HepG2 (cell line): ENCODE measurements at regions not wholly inside any gene's neighbourhood (a gene's known extent, or its start where the extent isn't known, plus 50 kb on each side); places are given as distances from the start of the nearest gene placed in this dataset.
A peak's percentile ranks its signal among the peaks of the same experiment; 100 is the strongest.

Source experiments
- ATAC-seq: fragments of 200-7000 bp; cut with Tn5 transposase; 3 replicates; pipeline ENCODE4 v1.9.1; 2020; ENCODE audit warnings: mild to moderate bottlenecking, moderate library complexity
- BruUV-seq: library from RNA; stranded (reverse); fragments of 400-500 nt; replicated peaks from 2 replicates; lab custom pipeline; 2021; lab: Mats Ljungman, UMichigan
- CTCF ChIA-PET: fragments of 300-600 bp; formaldehyde crosslinking; extraction: SDS; loops from one replicate; lab custom pipeline; 2021; ENCODE audit warnings: low total read pairs, inconsistent platforms, low intra/inter-chr PET ratio; lab: Yijun Ruan, JAX
- POLR2A ChIA-PET: fragments of 350-600 bp; sonication (Branson Sonifier 250); formaldehyde crosslinking; loops from one replicate; lab custom pipeline; 2020; ENCODE audit warnings: antibody characterized with exemption, inconsistent platforms; lab: Yijun Ruan, JAX
- DNase-seq: peaks from one replicate; pipeline ENCODE4 v3.0.0-alpha.2; 2015; ENCODE audit warnings: low spot score
- FAIRE-seq: peaks from 3 replicates; lab custom pipeline; 2011; peaks lifted over from hg19 to GRCh38; lab: Jason Lieb, UNC
- H2AFZ ChIP-seq: one replicate; pipeline ENCODE4 v1.6.1; 2011; ENCODE audit warnings: low read length, inconsistent platforms
- H3K27ac ChIP-seq: fragments of 300-600 bp; 3 replicates; pipeline ENCODE4 v1.8.0; 2011; ENCODE audit warnings: mixed run types, mild to moderate bottlenecking, mixed read lengths, low read length, inconsistent platforms; ENCODE audit not compliant: insufficient read depth; ENCODE audit errors: extremely low read length
- H3K27me3 ChIP-seq, 2 experiments: fragments of 200-600 bp in 1 of 2; 2 replicates in 1 of 2; 3 replicates in 1 of 2; pipeline versions ENCODE4 v1.6.0 to v1.8.0; 2011; ENCODE audit warnings: low read length in 2 of 2, mild to moderate bottlenecking in 2 of 2, moderate library complexity in 2 of 2, inconsistent platforms in 1 of 2; ENCODE audit not compliant: insufficient read depth in 2 of 2, control insufficient read depth in 1 of 2
- H3K36me3 ChIP-seq, 2 experiments: fragments of 200-600 bp in 1 of 2; replicated peaks in 1 of 2; 2 replicates in 1 of 2; 3 replicates in 1 of 2; pipeline versions ENCODE4 v1.5.1 to v1.8.0; 2011; ENCODE audit warnings: low read length in 2 of 2, inconsistent platforms in 1 of 2; ENCODE audit not compliant: insufficient read depth in 2 of 2, control insufficient read depth in 1 of 2
- H3K4me1 ChIP-seq: 2 replicates; pipeline ENCODE4 v1.5.1; 2012; ENCODE audit warnings: low read length, inconsistent platforms; ENCODE audit not compliant: insufficient read depth
- H3K4me2 ChIP-seq: 2 replicates; pipeline ENCODE4 v1.6.0; 2011; ENCODE audit warnings: low read depth, low read length, inconsistent platforms
- H3K4me3 ChIP-seq, 3 experiments: fragments of 200-600 bp in 1 of 3; sonication (generic), shearing (Covaris generic) in 1 of 3; replicated peaks in 1 of 3; 2 replicates each; pipeline ENCODE4 v1.5.1; 2011 to 2016; ENCODE audit warnings: low read length in 3 of 3, inconsistent platforms in 2 of 3, low read depth in 2 of 3, mild to moderate bottlenecking in 2 of 3, control low read depth in 1 of 3, mixed read lengths in 1 of 3; ENCODE audit not compliant: insufficient read depth in 1 of 3
- H3K79me2 ChIP-seq: one replicate; pipeline ENCODE4 v1.6.1; 2011; ENCODE audit warnings: low read length, inconsistent platforms; ENCODE audit not compliant: insufficient read depth
- H3K9ac ChIP-seq: 2 replicates; pipeline ENCODE4 v1.6.0; 2011; ENCODE audit warnings: mild to moderate bottlenecking, low read depth, low read length, inconsistent platforms; ENCODE audit not compliant: insufficient read depth
- H3K9me3 ChIP-seq: 2 replicates; pipeline ENCODE4 v1.5.1; 2012; ENCODE audit warnings: mild to moderate bottlenecking, low read length
- H4K20me1 ChIP-seq: 2 replicates; pipeline ENCODE4 v1.6.0; 2011; ENCODE audit warnings: inconsistent platforms, mild to moderate bottlenecking, low read length, moderate library complexity; ENCODE audit not compliant: insufficient read depth
- DZIP1 ChIP-seq: sonication (generic); formaldehyde crosslinking; IDR thresholded peaks from 2 replicates; pipeline ENCODE4 v1.5.0; 2020; ENCODE audit warnings: mild to moderate bottlenecking, missing genetic modification reagents
- MEIS1 ChIP-seq: sonication (generic); formaldehyde crosslinking; IDR thresholded peaks from 2 replicates; pipeline ENCODE4 v1.9.0; 2021; ENCODE audit warnings: mild to moderate bottlenecking, missing genetic modification reagents, moderate library complexity, borderline replicate concordance
- NFYB ChIP-seq: sonication (generic); formaldehyde crosslinking; IDR thresholded peaks from 2 replicates; pipeline ENCODE4 v1.4.0; 2020; ENCODE audit warnings: missing genetic modification reagents
- RCOR2 ChIP-seq: IDR thresholded peaks from 2 replicates; pipeline ENCODE4 v1.6.1; 2016; ENCODE audit warnings: missing biosample characterization, missing genetic modification reagents
- ZNF616 ChIP-seq: sonication (generic); formaldehyde crosslinking; IDR thresholded peaks from 2 replicates; pipeline ENCODE4 v1.5.0; 2020; ENCODE audit warnings: low read depth, mild to moderate bottlenecking, missing genetic modification reagents
- ZNF652 ChIP-seq: IDR thresholded peaks from 2 replicates; pipeline ENCODE4 v1.6.1; 2016; ENCODE audit warnings: low read depth, borderline replicate concordance
- WGBS: methylation state at CpG from one replicate; pipeline ENCODE4 v1.1.6; 2017; ENCODE audit warnings: low lambda C conversion rate; 5-methylcytosine and 5-hydroxymethylcytosine counted together
- in situ Hi-C: cut with HindIII; loops from 2 replicates; pipeline ENCODE4 v1.10.0; 2017; ENCODE audit warnings: low pct_unique_long_range_greater_than_20kb; ENCODE audit not compliant: extremely low pct_ligation_motif_present
- intact Hi-C: fragments of 100-400 bp; cut with micrococcal nuclease; formaldehyde crosslinking; loops from one replicate; pipeline ENCODE4 v1.10.0; 2022; ENCODE audit not compliant: unreplicated experiment
- TF ChIP-seq, protein P1 (sequence below): sonication (generic); formaldehyde crosslinking; IDR thresholded peaks from one replicate; pipeline ENCODE4 v1.5.1; 2020; ENCODE audit warnings: mild to moderate bottlenecking, missing genetic modification reagents; ENCODE audit errors: not compliant biosample characterization

DNA sequence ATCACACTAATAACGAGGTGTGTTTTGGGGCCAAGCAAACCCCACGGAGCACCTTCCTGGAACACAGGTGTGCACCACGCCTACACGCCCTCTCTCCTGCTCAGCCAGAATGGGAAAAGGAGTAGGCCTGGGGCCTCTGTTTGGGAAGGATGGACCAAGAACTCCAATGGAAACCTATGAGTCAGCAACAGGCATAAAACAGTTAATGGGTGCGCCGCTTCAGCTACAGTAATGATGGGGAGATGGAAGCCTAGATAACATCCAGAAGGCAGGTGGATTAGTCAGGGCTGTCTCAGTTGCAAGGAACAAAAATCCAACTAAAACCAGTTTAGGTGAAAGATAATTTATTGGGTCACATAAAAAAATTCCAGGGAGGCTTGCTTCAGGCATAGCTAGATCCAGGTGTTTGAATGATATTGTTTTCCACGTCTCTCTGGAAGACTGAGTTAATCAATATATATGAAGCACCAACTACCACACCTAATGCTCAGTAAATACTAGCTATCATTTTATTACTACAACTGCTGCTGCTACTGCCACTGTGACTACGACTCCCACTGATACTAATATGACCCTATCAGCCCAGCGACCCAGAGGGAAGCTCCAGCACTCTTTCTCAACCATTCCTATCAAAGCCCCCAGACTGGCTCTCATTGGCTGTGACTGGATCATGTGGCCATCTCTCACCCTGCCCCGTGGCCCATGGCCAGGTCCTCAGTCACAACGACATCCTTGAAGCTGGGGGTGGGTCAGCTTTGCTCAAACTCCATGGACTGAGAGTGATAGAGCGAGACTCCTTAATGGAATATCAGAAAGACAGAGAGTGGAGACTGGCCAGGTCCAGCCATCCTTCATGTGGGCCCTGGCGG lies 155.2 kb upstream of the PTPN1 start:
- intact Hi-C loops, result no loop called here
- POLR2A ChIA-PET, result interaction anchor here (1.0 to 1.3 kb wide), 3 partner anchors 11 to 35 kb away, joined by 3 to 10 read pairs (median 4); no protein-coding TSS in a partner anchor
- Histone ChIP-seq H3K4me3 (no peak overlapping the region), H3K9ac (no peak overlapping the region), H3K79me2 (no peaks in the 10 kb centered on the region), H3K4me2 (no peak overlapping the region), H3K27ac (no peak overlapping the region), H3K36me3 (no peaks in the 10 kb centered on the region), H3K9me3 (no peaks in the 10 kb centered on the region), H3K27me3 (peaks cover 8 to 39% of the 10 kb centered on the region in 2 experiments), H4K20me1 (no peaks in the 10 kb centered on the region), H2AFZ (no peak overlapping the region), H3K4me1 (peaks cover 84% of the 10 kb centered on the region)
- WGBS, result 39% methylated on average over 13 of the region's 13 CpGs
- no TSS peak for BruUV-seq
- DNase-seq (no peak), FAIRE-seq (no peak), ATAC-seq (peak; percentile 9; the same call in 2 of the 3 replicates)
- in situ Hi-C loops, result no loop called here
- CTCF ChIA-PET, result no interaction called here
- TF ChIP-seq, protein P1, sequence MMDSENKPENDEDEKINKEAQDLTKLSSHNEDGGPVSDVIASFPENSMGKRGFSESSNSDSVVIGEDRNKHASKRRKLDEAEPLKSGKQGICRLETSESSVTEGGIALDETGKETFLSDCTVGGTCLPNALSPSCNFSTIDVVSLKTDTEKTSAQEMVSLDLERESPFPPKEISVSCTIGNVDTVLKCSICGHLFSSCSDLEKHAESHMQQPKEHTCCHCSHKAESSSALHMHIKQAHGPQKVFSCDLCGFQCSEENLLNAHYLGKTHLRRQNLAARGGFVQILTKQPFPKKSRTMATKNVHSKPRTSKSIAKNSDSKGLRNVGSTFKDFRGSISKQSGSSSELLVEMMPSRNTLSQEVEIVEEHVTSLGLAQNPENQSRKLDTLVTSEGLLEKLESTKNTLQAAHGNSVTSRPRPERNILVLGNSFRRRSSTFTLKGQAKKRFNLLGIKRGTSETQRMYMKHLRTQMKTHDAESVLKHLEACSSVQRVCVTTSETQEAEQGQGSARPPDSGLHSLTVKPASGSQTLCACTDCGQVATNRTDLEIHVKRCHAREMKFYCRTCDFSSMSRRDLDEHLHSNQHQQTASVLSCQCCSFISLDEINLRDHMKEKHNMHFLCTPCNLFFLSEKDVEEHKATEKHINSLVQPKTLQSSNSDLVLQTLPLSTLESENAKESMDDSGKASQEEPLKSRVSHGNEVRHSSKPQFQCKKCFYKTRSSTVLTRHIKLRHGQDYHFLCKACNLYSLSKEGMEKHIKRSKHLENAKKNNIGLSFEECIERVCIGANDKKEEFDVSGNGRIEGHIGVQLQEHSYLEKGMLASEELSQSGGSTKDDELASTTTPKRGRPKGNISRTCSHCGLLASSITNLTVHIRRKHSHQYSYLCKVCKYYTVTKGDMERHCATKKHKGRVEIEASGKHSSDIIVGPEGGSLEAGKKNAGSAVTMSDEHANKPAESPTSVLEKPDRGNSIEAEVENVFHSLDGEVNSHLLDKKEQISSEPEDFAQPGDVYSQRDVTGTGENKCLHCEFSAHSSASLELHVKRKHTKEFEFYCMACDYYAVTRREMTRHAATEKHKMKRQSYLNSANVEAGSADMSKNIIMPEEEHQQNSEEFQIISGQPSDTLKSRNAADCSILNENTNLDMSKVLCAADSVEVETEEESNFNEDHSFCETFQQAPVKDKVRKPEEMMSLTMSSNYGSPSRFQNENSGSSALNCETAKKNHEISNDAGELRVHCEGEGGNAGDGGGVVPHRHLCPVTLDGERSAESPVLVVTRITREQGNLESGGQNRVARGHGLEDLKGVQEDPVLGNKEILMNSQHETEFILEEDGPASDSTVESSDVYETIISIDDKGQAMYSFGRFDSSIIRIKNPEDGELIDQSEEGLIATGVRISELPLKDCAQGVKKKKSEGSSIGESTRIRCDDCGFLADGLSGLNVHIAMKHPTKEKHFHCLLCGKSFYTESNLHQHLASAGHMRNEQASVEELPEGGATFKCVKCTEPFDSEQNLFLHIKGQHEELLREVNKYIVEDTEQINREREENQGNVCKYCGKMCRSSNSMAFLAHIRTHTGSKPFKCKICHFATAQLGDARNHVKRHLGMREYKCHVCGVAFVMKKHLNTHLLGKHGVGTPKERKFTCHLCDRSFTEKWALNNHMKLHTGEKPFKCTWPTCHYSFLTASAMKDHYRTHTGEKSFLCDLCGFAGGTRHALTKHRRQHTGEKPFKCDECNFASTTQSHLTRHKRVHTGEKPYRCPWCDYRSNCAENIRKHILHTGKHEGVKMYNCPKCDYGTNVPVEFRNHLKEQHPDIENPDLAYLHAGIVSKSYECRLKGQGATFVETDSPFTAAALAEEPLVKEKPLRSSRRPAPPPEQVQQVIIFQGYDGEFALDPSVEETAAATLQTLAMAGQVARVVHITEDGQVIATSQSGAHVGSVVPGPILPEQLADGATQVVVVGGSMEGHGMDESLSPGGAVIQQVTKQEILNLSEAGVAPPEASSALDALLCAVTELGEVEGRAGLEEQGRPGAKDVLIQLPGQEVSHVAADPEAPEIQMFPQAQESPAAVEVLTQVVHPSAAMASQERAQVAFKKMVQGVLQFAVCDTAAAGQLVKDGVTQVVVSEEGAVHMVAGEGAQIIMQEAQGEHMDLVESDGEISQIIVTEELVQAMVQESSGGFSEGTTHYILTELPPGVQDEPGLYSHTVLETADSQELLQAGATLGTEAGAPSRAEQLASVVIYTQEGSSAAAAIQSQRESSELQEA (CRISPR knock-in tag), result peak; percentile 36
- TF ChIP-seq RCOR2 (CRISPR knock-in tag) (0 out of 2 replicates have a peak, but pooled peaks have one; percentile 11), ZNF616 (CRISPR knock-in tag) (no peak), MEIS1 (CRISPR knock-in tag) (no peak), DZIP1 (CRISPR knock-in tag) (0 out of 2 replicates have a peak, but pooled peaks have one; percentile 18), ZNF652 (peak; percentile 69), NFYB (peak; percentile 57)
